ENCODE measurements at regions not wholly inside any gene's neighbourhood (a gene's known extent, or its start where the extent isn't known, plus 50 kb on each side); places are given as distances from the start of the nearest gene placed in this dataset.
"Not testable (repeated sequence)": the region's sequence is repeated elsewhere in the genome, so short reads cannot be mapped to it uniquely, and the experiment has no call there.

GRCh38 chr1:213598263-213598662 is 389.5 kb upstream of the PROX1 start:
- Mint-ChIP-seq H3K9me3 (ENCODE audit: unreplicated experiment) (no peaks in the 10 kb centered on the region), H3K27me3 (ENCODE audit: unreplicated experiment) (no peaks in the 10 kb centered on the region), H3K36me3 (ENCODE audit: unreplicated experiment) (no peaks in the 10 kb centered on the region), H3K4me1 (ENCODE audit: unreplicated experiment) (no peaks in the 10 kb centered on the region), H3K4me3 (ENCODE audit: unreplicated experiment) (no peak overlapping the region), H3K27ac (ENCODE audit: unreplicated experiment) (no peak overlapping the region)
- DNase-seq (ENCODE audit: extremely low spot score, unreplicated experiment): no peak
- TF ChIP-seq CTCF (IDR thresholded peaks at IDR 0.05): no peak

GRCh38 chr1:213600879-213601278 is 386.9 kb upstream of the PROX1 start:
- no peak for DNase-seq (ENCODE audit: extremely low spot score, unreplicated experiment)
- no peak overlapping the region for H3K27ac Mint-ChIP-seq (ENCODE audit: unreplicated experiment)
- no peak for TF ChIP-seq CTCF (IDR thresholded peaks at IDR 0.05)
- H3K9me3 Mint-ChIP-seq (ENCODE audit: unreplicated experiment): no peaks in the 10 kb centered on the region
- H3K27me3 Mint-ChIP-seq (ENCODE audit: unreplicated experiment): no peaks in the 10 kb centered on the region
- no peaks in the 10 kb centered on the region for H3K4me1 Mint-ChIP-seq (ENCODE audit: unreplicated experiment)
- H3K36me3 Mint-ChIP-seq (ENCODE audit: unreplicated experiment): no peaks in the 10 kb centered on the region
- no peak overlapping the region for H3K4me3 Mint-ChIP-seq (ENCODE audit: unreplicated experiment)

DNA sequence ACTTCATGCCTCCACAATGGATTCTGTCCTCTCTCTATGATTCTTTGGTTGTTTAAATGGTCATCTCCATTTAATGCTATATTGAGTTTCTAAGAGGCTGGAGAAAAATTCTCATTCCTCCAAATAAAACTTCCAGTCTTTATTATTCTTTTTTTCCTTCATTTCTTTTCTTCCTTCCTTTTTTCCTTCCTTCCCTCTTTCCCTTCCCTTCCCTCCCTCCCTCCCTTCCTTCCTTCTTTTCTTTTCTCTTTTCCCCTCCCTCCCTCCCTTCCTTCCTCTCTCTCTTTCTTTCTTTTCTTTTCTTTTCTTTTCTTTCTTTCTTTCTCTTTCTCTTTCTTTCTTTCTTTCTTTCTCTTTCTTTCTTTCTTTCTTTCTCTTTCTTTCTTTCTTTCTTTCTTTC is 386.1 kb upstream of the PROX1 start:
- not testable (repeated sequence) for H3K4me3 Mint-ChIP-seq (ENCODE audit: unreplicated experiment); H3K27ac Mint-ChIP-seq (ENCODE audit: unreplicated experiment); H3K4me1 Mint-ChIP-seq (ENCODE audit: unreplicated experiment); H3K27me3 Mint-ChIP-seq (ENCODE audit: unreplicated experiment); H3K9me3 Mint-ChIP-seq (ENCODE audit: unreplicated experiment); DNase-seq (ENCODE audit: extremely low spot score, unreplicated experiment); H3K36me3 Mint-ChIP-seq (ENCODE audit: unreplicated experiment)

GRCh38 chr1:213602796-213603486 is 384.8 kb upstream of the PROX1 start:
- Mint-ChIP-seq H3K4me1 (ENCODE audit: unreplicated experiment) (no peaks in the 10 kb centered on the region), H3K4me3 (ENCODE audit: unreplicated experiment) (no peak overlapping the region), H3K36me3 (ENCODE audit: unreplicated experiment) (no peaks in the 10 kb centered on the region), H3K27me3 (ENCODE audit: unreplicated experiment) (no peaks in the 10 kb centered on the region), H3K9me3 (ENCODE audit: unreplicated experiment) (no peaks in the 10 kb centered on the region), H3K27ac (ENCODE audit: unreplicated experiment) (no peak overlapping the region)
- no peak for DNase-seq (ENCODE audit: extremely low spot score, unreplicated experiment)
- TF ChIP-seq CTCF (IDR thresholded peaks at IDR 0.05): no peak

- Mint-ChIP-seq H3K9me3 (ENCODE audit: unreplicated experiment) (no peaks in the 10 kb centered on the region), H3K27ac (ENCODE audit: unreplicated experiment) (no peak overlapping the region), H3K4me1 (ENCODE audit: unreplicated experiment) (no peaks in the 10 kb centered on the region), H3K4me3 (ENCODE audit: unreplicated experiment) (no peak overlapping the region), H3K36me3 (ENCODE audit: unreplicated experiment) (no peaks in the 10 kb centered on the region), H3K27me3 (ENCODE audit: unreplicated experiment) (no peaks in the 10 kb centered on the region)
- TF ChIP-seq CTCF (IDR thresholded peaks at IDR 0.05): no peak
- DNase-seq (ENCODE audit: extremely low spot score, unreplicated experiment): no peak
Observed at GRCh38 chr1:213604477-213604876, 383.3 kb upstream of the PROX1 start.

DNA sequence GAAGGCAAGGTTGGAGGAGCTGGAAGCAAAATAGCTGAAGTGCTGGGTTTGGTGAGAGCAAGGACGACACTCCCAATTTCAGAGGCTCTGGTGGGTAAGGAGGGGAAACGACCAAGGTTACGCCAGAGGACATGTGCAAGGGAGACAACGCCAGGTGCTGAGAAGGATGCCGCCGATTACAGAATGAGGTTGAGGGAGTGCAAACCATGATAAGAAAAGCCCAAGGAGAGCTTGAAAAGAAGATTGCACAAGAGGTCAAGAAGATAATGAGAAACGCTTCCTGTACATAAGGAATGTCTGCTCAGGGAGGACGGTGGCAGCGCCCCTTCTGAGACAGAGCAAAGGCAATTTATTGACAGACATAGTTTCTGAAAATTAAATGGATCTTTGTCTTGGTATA is 382.0 kb upstream of the PROX1 start:
- Mint-ChIP-seq H3K4me3 (ENCODE audit: unreplicated experiment) (no peak overlapping the region), H3K36me3 (ENCODE audit: unreplicated experiment) (no peaks in the 10 kb centered on the region), H3K27me3 (ENCODE audit: unreplicated experiment) (no peaks in the 10 kb centered on the region), H3K9me3 (ENCODE audit: unreplicated experiment) (no peaks in the 10 kb centered on the region), H3K27ac (ENCODE audit: unreplicated experiment) (no peak overlapping the region), H3K4me1 (ENCODE audit: unreplicated experiment) (no peaks in the 10 kb centered on the region)
- no peak for DNase-seq (ENCODE audit: extremely low spot score, unreplicated experiment)
- no peak for TF ChIP-seq CTCF (IDR thresholded peaks at IDR 0.05)

Data from osteocyte (in vitro differentiated cells).